Right atrium auricular region (tissue), 2 donors: ENCODE measurements at regions not wholly inside any gene's neighbourhood (a gene's known extent, or its start where the extent isn't known, plus 50 kb on each side); places are given as distances from the start of the nearest gene placed in this dataset.
"Not testable (repeated sequence)": the region's sequence is repeated elsewhere in the genome, so short reads cannot be mapped to it uniquely, and the experiment has no call there.

Source experiments
- DNase-seq: peaks from one replicate; pipeline ENCODE4 v3.0.0-alpha.2; 2019; ENCODE audit warnings: low spot score
- H3K27ac ChIP-seq, 2 donors: fragments of 200-600 bp; sonication (generic); 1 replicate in 1 of 2; 2 replicates in 1 of 2; pipeline ENCODE4 v1.5.1; 2016 to 2019
- H3K27me3 ChIP-seq, 2 donors: fragments of 200-600 bp; sonication (generic); one replicate each; pipeline versions ENCODE4 v1.5.1 to v1.6.0; 2017 to 2019
- H3K36me3 ChIP-seq: fragments of 200-600 bp; sonication (generic); one replicate; pipeline ENCODE4 v1.5.1; 2016
- H3K4me1 ChIP-seq, 2 donors: fragments of 200-600 bp; sonication (generic); one replicate each; pipeline versions ENCODE4 v1.5.1 to v1.6.0; 2017 to 2019
- H3K4me3 ChIP-seq, 2 donors: fragments of 200-600 bp; sonication (generic); 1 replicate in 1 of 2; 2 replicates in 1 of 2; pipeline ENCODE4 v1.5.1; 2017 to 2019; ENCODE audit warnings: mild to moderate bottlenecking in 1 of 2, moderate library complexity in 1 of 2
- H3K9me3 ChIP-seq, 2 donors: fragments of 200-600 bp; sonication (generic); one replicate each; pipeline ENCODE4 v1.5.1; 2019
- CTCF ChIP-seq, 2 donors: fragments of 200-600 bp; sonication (generic); IDR thresholded peaks; one replicate each; pipeline ENCODE4 v1.5.1; 2019; ENCODE audit warnings: antibody characterized with exemption in 2 of 2

- H3K27me3 ChIP-seq: no peaks in the 10 kb centered on the region
- H3K36me3 ChIP-seq: no peaks in the 10 kb centered on the region
- H3K9me3 ChIP-seq: no peaks in the 10 kb centered on the region
- peaks cover 0 to 26% of the 10 kb centered on the region in 2 donors for H3K4me1 ChIP-seq
- H3K4me3 ChIP-seq: no peak overlapping the region
- no peak for DNase-seq
- H3K27ac ChIP-seq: peak overlapping the region in 1 of 2 donors; percentile 15
- TF ChIP-seq CTCF (IDR thresholded peaks at IDR 0.05): no peak
Observed at GRCh38 chr20:50447102-50447804, 62.9 kb upstream of the PTPN1 start.

- TF ChIP-seq CTCF (IDR thresholded peaks at IDR 0.05): no peak
- DNase-seq: no peak
- H3K27ac ChIP-seq: no peak overlapping the region
- no peaks in the 10 kb centered on the region for H3K36me3 ChIP-seq
- no peaks in the 10 kb centered on the region for H3K9me3 ChIP-seq
- H3K27me3 ChIP-seq: no peaks in the 10 kb centered on the region
- peaks cover 0 to 26% of the 10 kb centered on the region in 2 donors for H3K4me1 ChIP-seq
- no peak overlapping the region for H3K4me3 ChIP-seq
Observed at GRCh38 chr20:50447817-50448216, 62.4 kb upstream of the PTPN1 start.

- H3K9me3 ChIP-seq, DNase-seq, H3K36me3 ChIP-seq, H3K4me3 ChIP-seq, H3K27ac ChIP-seq, H3K27me3 ChIP-seq: not testable (repeated sequence)
- H3K4me1 ChIP-seq: peaks cover 0 to 26% of the 10 kb centered on the region in 2 donors
Observed at GRCh38 chr20:50448625-50449403, 61.4 kb upstream of the PTPN1 start.

- Histone ChIP-seq H3K27me3 (no peaks in the 10 kb centered on the region), H3K9me3 (no peaks in the 10 kb centered on the region), H3K27ac (peak overlapping the region; percentile 85 to 89), H3K36me3 (no peaks in the 10 kb centered on the region), H3K4me3 (no peak overlapping the region), H3K4me1 (peaks cover 0 to 26% of the 10 kb centered on the region in 2 donors)
- TF ChIP-seq CTCF (IDR thresholded peaks at IDR 0.05): no peak
- no peak for DNase-seq
Observed at GRCh38 chr20:50449738-50450492, 60.3 kb upstream of the PTPN1 start.

GRCh38 chr20:50450493-50450826, 59.7 kb upstream of the PTPN1 start:
- H3K36me3 ChIP-seq: no peaks in the 10 kb centered on the region
- DNase-seq: no peak
- peak overlapping the region; percentile 85 to 89 for H3K27ac ChIP-seq
- no peak overlapping the region for H3K4me3 ChIP-seq
- peaks cover 0 to 28% of the 10 kb centered on the region in 2 donors for H3K4me1 ChIP-seq
- no peaks in the 10 kb centered on the region for H3K9me3 ChIP-seq
- no peaks in the 10 kb centered on the region for H3K27me3 ChIP-seq
- no peak for TF ChIP-seq CTCF (IDR thresholded peaks at IDR 0.05)
